ENCODE measurements at regions not wholly inside any gene's neighbourhood (a gene's known extent, or its start where the extent isn't known, plus 50 kb on each side); places are given as distances from the start of the nearest gene placed in this dataset.

- TF ChIP-seq EP300 (IDR thresholded peaks at IDR 0.05; ENCODE audit: low read depth), result no peak
- TF ChIP-seq POLR2AphosphoS5 (IDR thresholded peaks at IDR 0.05), result no peak
Measured at GRCh38 chr21:23507501-23507900, 2099.8 kb downstream of the MRPL39 start.

Measured in transverse colon (tissue), 3 donors.